ENCODE measurements at regions not wholly inside any gene's neighbourhood (a gene's known extent, or its start where the extent isn't known, plus 50 kb on each side); places are given as distances from the start of the nearest gene placed in this dataset.
A peak's percentile ranks its signal among the peaks of the same experiment; 100 is the strongest.
"Not testable (repeated sequence)": the region's sequence is repeated elsewhere in the genome, so short reads cannot be mapped to it uniquely, and the experiment has no call there.

- Histone ChIP-seq H3K4me1 (ENCODE audit: control insufficient read depth, insufficient read depth, low read length) (no peaks in the 10 kb centered on the region), H3K9me3 (ENCODE audit: control insufficient read depth, low read depth, low read length) (no peaks in the 10 kb centered on the region), H3K27ac (ENCODE audit: low read length) (no peak overlapping the region), H3K36me3 (ENCODE audit: control insufficient read depth, insufficient read depth, low read length) (no peaks in the 10 kb centered on the region), H3K27me3 (ENCODE audit: control insufficient read depth, insufficient read depth, low read length) (peaks cover 2% of the 10 kb centered on the region), H3K4me3 (ENCODE audit: low read length) (no peak overlapping the region)
- WGBS (ENCODE audit: insufficient coverage, low lambda C conversion rate), result 0% methylated on average over 1 of the region's 5 CpGs
- peak; percentile 6 to 25 for DNase-seq
Observed at GRCh38 chr5:52007230-52007858, 624.1 kb downstream of the ISL1 start.

GRCh38 chr5:52010454-52010853 is 627.2 kb downstream of the ISL1 start:
- no peaks in the 10 kb centered on the region for H3K9me3 ChIP-seq (ENCODE audit: control insufficient read depth, low read depth, low read length)
- H3K36me3 ChIP-seq (ENCODE audit: control insufficient read depth, insufficient read depth, low read length), result no peaks in the 10 kb centered on the region
- H3K27me3 ChIP-seq (ENCODE audit: control insufficient read depth, insufficient read depth, low read length), result no peaks in the 10 kb centered on the region
- no peak for DNase-seq
- H3K4me3 ChIP-seq (ENCODE audit: low read length), result no peak overlapping the region
- WGBS (ENCODE audit: insufficient coverage, low lambda C conversion rate), result no CpG with 5 or more reads among the region's 2 CpGs
- H3K27ac ChIP-seq (ENCODE audit: low read length), result no peak overlapping the region
- no peaks in the 10 kb centered on the region for H3K4me1 ChIP-seq (ENCODE audit: control insufficient read depth, insufficient read depth, low read length)

GRCh38 chr5:52013523-52013922 is 630.3 kb downstream of the ISL1 start:
- H3K36me3 ChIP-seq (ENCODE audit: control insufficient read depth, insufficient read depth, low read length), result no peaks in the 10 kb centered on the region

GRCh38 chr5:52015760-52016159 is 632.5 kb downstream of the ISL1 start:
- DNase-seq, result peak in 1 of 2 donors; percentile 63
- Histone ChIP-seq H3K9me3 (ENCODE audit: control insufficient read depth, low read depth, low read length) (no peaks in the 10 kb centered on the region), H3K27ac (ENCODE audit: low read length) (no peak overlapping the region), H3K4me1 (ENCODE audit: control insufficient read depth, insufficient read depth, low read length) (no peaks in the 10 kb centered on the region), H3K4me3 (ENCODE audit: low read length) (no peak overlapping the region), H3K27me3 (ENCODE audit: control insufficient read depth, insufficient read depth, low read length) (no peaks in the 10 kb centered on the region), H3K36me3 (ENCODE audit: control insufficient read depth, insufficient read depth, low read length) (no peaks in the 10 kb centered on the region)
- WGBS (ENCODE audit: insufficient coverage, low lambda C conversion rate), result no CpG with 5 or more reads among the region's 5 CpGs

More at GRCh38 chr5:52013523-52013922, 630.3 kb downstream of the ISL1 start:
- H3K27ac ChIP-seq (ENCODE audit: low read length), result no peak overlapping the region
- WGBS (ENCODE audit: insufficient coverage, low lambda C conversion rate), result no CpG with 5 or more reads among the region's 1 CpG
- H3K4me3 ChIP-seq (ENCODE audit: low read length), result no peak overlapping the region
- H3K9me3 ChIP-seq (ENCODE audit: control insufficient read depth, low read depth, low read length), result no peaks in the 10 kb centered on the region
- H3K4me1 ChIP-seq (ENCODE audit: control insufficient read depth, insufficient read depth, low read length), result no peaks in the 10 kb centered on the region
- no peaks in the 10 kb centered on the region for H3K27me3 ChIP-seq (ENCODE audit: control insufficient read depth, insufficient read depth, low read length)
- DNase-seq, result peak in 1 of 2 donors; percentile 15

GRCh38 chr5:52017567-52017966 is 634.3 kb downstream of the ISL1 start:
- Histone ChIP-seq H3K4me1 (ENCODE audit: control insufficient read depth, insufficient read depth, low read length) (no peaks in the 10 kb centered on the region), H3K27ac (ENCODE audit: low read length) (no peak overlapping the region), H3K36me3 (ENCODE audit: control insufficient read depth, insufficient read depth, low read length) (no peaks in the 10 kb centered on the region), H3K9me3 (ENCODE audit: control insufficient read depth, low read depth, low read length) (no peaks in the 10 kb centered on the region), H3K4me3 (ENCODE audit: low read length) (no peak overlapping the region), H3K27me3 (ENCODE audit: control insufficient read depth, insufficient read depth, low read length) (no peaks in the 10 kb centered on the region)
- no CpG with 5 or more reads among the region's 2 CpGs for WGBS (ENCODE audit: insufficient coverage, low lambda C conversion rate)
- no peak for DNase-seq

- no peaks in the 10 kb centered on the region for H3K9me3 ChIP-seq (ENCODE audit: control insufficient read depth, low read depth, low read length)
- no CpG with 5 or more reads among the region's 3 CpGs for WGBS (ENCODE audit: insufficient coverage, low lambda C conversion rate)
- peak; percentile 31 to 74 for DNase-seq
- no peak overlapping the region for H3K4me3 ChIP-seq (ENCODE audit: low read length)
- no peaks in the 10 kb centered on the region for H3K4me1 ChIP-seq (ENCODE audit: control insufficient read depth, insufficient read depth, low read length)
- no peaks in the 10 kb centered on the region for H3K36me3 ChIP-seq (ENCODE audit: control insufficient read depth, insufficient read depth, low read length)
- peak overlapping the region; percentile 19 for H3K27ac ChIP-seq (ENCODE audit: low read length)
- no peaks in the 10 kb centered on the region for H3K27me3 ChIP-seq (ENCODE audit: control insufficient read depth, insufficient read depth, low read length)
Observed at GRCh38 chr5:52024359-52024758, 641.1 kb downstream of the ISL1 start.

GRCh38 chr5:52029836-52030235 is 646.6 kb downstream of the ISL1 start:
- H3K4me3 ChIP-seq (ENCODE audit: low read length); DNase-seq; H3K27me3 ChIP-seq (ENCODE audit: control insufficient read depth, insufficient read depth, low read length); H3K9me3 ChIP-seq (ENCODE audit: control insufficient read depth, low read depth, low read length); H3K27ac ChIP-seq (ENCODE audit: low read length); H3K36me3 ChIP-seq (ENCODE audit: control insufficient read depth, insufficient read depth, low read length); H3K4me1 ChIP-seq (ENCODE audit: control insufficient read depth, insufficient read depth, low read length): not testable (repeated sequence)
- WGBS (ENCODE audit: insufficient coverage, low lambda C conversion rate), result no CpG with 5 or more reads among the region's 7 CpGs

- no peak overlapping the region for H3K27ac ChIP-seq (ENCODE audit: low read length)
- DNase-seq, result no peak
- no peaks in the 10 kb centered on the region for H3K36me3 ChIP-seq (ENCODE audit: control insufficient read depth, insufficient read depth, low read length)
- H3K4me1 ChIP-seq (ENCODE audit: control insufficient read depth, insufficient read depth, low read length), result no peaks in the 10 kb centered on the region
- H3K9me3 ChIP-seq (ENCODE audit: control insufficient read depth, low read depth, low read length), result no peaks in the 10 kb centered on the region
- no peaks in the 10 kb centered on the region for H3K27me3 ChIP-seq (ENCODE audit: control insufficient read depth, insufficient read depth, low read length)
- no CpG with 5 or more reads among the region's 2 CpGs for WGBS (ENCODE audit: insufficient coverage, low lambda C conversion rate)
- no peak overlapping the region for H3K4me3 ChIP-seq (ENCODE audit: low read length)
Observed at GRCh38 chr5:52041842-52042241, 658.6 kb downstream of the ISL1 start.

GRCh38 chr5:52043137-52043536 is 659.9 kb downstream of the ISL1 start:
- Histone ChIP-seq H3K9me3 (ENCODE audit: control insufficient read depth, low read depth, low read length) (no peaks in the 10 kb centered on the region), H3K4me3 (ENCODE audit: low read length) (no peak overlapping the region), H3K27ac (ENCODE audit: low read length) (no peak overlapping the region), H3K4me1 (ENCODE audit: control insufficient read depth, insufficient read depth, low read length) (no peaks in the 10 kb centered on the region), H3K36me3 (ENCODE audit: control insufficient read depth, insufficient read depth, low read length) (no peaks in the 10 kb centered on the region), H3K27me3 (ENCODE audit: control insufficient read depth, insufficient read depth, low read length) (no peaks in the 10 kb centered on the region)
- no peak for DNase-seq
- WGBS (ENCODE audit: insufficient coverage, low lambda C conversion rate), result 100% methylated on average over 1 of the region's 4 CpGs

GRCh38 chr5:52043543-52043942 is 660.3 kb downstream of the ISL1 start:
- Histone ChIP-seq H3K27me3 (ENCODE audit: control insufficient read depth, insufficient read depth, low read length) (no peaks in the 10 kb centered on the region), H3K9me3 (ENCODE audit: control insufficient read depth, low read depth, low read length) (no peaks in the 10 kb centered on the region), H3K27ac (ENCODE audit: low read length) (no peak overlapping the region), H3K4me1 (ENCODE audit: control insufficient read depth, insufficient read depth, low read length) (no peaks in the 10 kb centered on the region), H3K36me3 (ENCODE audit: control insufficient read depth, insufficient read depth, low read length) (no peaks in the 10 kb centered on the region), H3K4me3 (ENCODE audit: low read length) (no peak overlapping the region)
- DNase-seq, result no peak
- WGBS (ENCODE audit: insufficient coverage, low lambda C conversion rate), result no CpG with 5 or more reads among the region's 3 CpGs

- Histone ChIP-seq H3K27ac (ENCODE audit: low read length) (no peak overlapping the region), H3K27me3 (ENCODE audit: control insufficient read depth, insufficient read depth, low read length) (no peaks in the 10 kb centered on the region), H3K4me1 (ENCODE audit: control insufficient read depth, insufficient read depth, low read length) (no peaks in the 10 kb centered on the region), H3K4me3 (ENCODE audit: low read length) (no peak overlapping the region), H3K9me3 (ENCODE audit: control insufficient read depth, low read depth, low read length) (no peaks in the 10 kb centered on the region), H3K36me3 (ENCODE audit: control insufficient read depth, insufficient read depth, low read length) (no peaks in the 10 kb centered on the region)
- WGBS (ENCODE audit: insufficient coverage, low lambda C conversion rate), result 94% methylated on average over 2 of the region's 3 CpGs
- DNase-seq, result no peak
Observed at GRCh38 chr5:52051759-52052158, 668.5 kb downstream of the ISL1 start.
